ENCODE measurements at regions not wholly inside any gene's neighbourhood (a gene's known extent, or its start where the extent isn't known, plus 50 kb on each side); places are given as distances from the start of the nearest gene placed in this dataset.
A peak's percentile ranks its signal among the peaks of the same experiment; 100 is the strongest.

DNA sequence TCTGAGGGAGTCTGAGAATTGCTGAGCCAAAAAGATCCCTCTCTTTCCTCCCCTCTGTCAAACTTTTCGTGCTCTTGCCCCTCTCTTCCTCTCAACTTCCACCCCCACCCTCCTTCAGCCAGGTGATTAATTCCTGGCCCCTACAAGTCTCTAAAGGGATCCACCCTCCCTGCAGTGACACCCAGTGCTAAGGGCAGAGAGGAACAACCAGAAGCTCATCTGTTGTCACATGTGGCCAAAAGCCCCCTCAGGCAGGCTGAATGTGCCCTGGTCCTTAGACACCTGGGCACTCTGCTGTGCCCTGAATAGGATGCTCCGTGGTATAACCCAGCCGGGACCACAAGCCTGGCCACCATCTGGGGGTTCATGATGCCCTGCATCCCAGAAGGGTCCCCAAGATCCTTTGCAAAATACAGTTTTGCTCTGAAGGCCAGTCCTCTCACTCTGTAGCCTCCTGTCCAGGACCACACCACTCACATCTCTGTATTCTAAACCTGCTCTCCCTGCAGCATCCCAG is 234.4 kb downstream of the BCL11A start:
- DNase-seq: no peak

DNA sequence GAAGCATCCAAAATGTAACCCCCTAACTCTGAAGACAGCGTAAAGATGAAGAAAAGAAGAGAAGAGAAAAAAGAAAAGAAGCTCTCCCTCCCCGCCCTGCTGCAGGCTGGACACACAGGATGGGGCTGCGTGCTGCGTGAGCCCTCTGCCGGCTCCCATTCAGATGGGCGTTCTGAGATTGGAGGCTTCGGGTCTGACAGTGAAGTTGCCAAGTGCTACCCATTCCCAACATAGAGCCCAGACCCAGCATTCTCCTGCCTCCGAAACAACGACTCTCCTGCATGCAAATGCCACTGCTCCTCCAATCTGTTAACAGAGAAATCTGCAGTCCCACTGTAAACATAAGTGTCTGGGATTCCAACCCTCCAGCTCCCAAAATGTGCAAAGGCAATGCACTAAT is 234.9 kb downstream of the BCL11A start:
- DNase-seq: no peak

DNA sequence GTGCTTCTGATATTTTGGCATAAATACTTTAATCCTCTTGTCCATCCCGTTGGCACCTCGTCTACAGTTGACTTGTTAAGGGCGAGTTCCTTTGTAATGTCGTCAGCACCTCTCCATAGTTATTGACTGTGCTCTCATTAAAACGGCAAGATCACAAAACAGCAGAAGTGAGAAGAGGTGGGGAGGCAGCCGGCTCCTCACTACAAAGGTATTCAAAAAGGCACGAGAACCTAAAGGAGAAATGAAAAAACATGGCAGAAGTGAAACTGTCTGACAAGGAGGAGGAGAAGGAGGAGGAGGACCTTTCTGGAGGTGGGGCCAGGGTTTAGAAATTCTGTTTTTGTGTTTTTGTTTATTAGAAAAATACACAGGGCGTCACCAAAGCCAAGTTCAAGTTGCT is 235.6 kb downstream of the BCL11A start:
- peak; percentile 9 for DNase-seq

DNA sequence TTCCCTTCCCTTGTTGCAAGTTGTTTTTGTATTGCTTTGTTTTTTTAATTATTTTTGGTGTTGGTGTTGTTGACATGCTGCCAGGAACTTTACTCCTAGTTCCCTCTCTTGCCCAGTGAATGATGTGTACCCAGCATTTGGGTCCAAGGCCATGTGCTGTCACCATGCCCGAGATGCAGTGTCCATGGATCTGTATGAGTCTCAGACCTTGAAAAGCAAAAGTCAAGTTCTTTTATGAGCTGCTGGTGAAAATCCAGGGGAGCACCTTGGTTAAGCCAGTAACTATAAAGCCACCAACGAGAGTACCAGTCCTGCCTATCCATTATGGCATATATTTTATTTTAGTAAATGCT is 236.4 kb downstream of the BCL11A start:
- DNase-seq: no peak

DNA sequence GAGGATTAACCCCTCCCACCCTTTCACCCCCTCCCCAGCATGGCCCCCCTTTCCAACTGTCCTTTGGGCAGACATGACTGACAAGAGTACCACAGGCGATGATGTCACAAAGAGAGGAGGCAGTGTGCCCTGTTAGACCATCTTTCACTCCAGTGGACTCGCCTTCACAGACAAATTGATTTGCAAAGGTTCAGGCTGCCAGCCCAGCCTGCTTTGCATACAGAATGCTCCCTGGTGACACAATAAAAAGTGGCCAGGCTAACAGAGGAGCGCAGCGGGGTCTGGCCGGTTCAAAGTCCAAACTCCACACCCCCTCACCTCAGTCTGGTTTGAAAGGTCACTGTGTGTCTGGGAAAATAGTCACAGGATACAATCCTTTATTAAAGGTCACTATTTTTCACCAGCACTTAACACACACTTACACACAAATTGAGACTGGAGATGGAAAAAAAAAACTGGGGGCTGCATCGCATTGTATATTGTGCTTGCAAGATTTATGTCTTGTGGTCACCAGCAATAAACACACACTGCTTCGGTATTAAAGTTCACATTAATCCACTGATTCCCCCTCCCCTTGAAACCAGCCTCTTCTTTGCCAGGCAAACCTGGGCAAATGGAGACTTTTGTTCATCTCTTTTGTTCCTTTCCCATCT is 236.9 kb downstream of the BCL11A start:
- no peak for DNase-seq

DNA sequence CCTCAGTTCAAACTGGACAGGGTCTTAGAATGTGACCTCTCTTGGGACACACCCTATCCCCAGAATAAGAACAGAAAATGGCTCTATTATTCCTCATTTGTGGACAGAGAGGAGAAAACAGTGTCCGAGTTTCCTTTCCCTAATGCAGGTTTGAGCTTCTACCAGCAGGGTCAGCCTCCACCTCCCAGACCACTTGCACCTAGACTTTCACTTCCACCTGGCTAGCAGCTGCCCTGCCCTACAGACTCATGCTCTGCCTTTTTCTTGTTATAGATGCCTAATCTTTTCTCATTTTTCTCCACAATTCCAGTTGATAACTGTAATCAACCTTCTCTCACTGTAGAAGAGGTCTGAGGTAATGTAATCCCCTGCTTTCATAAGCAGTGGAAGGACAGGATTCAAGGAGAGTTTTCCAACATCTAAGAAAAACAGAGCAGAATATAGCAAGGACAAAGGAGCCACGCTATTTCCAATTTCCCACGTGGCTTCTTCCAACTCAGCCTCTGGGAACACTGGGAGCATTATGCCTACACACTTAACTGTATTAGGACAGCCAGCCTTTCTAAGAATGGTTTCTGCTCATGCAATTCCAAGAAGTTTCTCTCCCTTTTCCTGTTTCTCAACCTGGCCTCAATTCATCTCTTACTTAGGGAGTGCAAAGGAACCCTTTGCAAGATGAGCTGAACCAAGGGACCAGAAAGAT is 239.8 kb downstream of the BCL11A start:
- DNase-seq: no peak

DNA sequence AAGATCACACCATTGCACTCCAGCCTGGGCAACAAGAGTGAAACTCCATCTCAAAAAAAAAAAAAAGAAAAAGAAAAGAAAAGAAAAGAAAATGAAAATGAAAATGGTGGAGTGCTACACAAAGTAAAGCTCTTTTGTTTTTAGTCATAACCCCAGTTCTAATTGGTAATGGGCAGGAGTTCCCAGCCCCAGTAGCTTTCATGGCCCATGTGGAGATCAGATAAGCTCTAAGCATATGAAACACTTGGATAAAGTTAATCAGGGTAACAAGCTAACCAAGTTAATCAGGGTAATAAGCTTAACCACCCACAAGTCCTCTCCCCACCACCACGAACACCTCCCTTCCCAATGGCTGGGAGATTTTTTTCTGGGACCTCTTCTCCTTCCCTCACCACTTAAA is 240.8 kb downstream of the BCL11A start:
- no peak for DNase-seq

DNA sequence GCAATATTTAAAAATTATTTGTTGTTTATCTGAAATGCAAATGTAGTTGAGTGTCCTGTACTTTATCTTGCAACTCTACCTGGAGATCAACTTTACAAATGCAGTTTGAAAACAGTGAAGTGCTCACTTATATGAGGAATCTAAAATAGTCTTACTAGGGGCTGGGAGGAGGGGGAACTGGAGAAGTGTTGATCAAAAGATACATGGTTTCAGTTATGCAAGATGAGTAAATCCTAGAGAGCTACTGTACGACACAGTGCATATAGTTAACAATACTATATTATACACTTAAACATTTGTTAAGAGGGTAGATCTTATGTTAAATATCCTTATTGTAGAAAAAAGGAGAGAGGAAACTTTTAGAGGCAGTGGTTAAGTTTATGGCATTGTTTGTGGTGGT is 241.9 kb downstream of the BCL11A start:
- DNase-seq: no peak

DNA sequence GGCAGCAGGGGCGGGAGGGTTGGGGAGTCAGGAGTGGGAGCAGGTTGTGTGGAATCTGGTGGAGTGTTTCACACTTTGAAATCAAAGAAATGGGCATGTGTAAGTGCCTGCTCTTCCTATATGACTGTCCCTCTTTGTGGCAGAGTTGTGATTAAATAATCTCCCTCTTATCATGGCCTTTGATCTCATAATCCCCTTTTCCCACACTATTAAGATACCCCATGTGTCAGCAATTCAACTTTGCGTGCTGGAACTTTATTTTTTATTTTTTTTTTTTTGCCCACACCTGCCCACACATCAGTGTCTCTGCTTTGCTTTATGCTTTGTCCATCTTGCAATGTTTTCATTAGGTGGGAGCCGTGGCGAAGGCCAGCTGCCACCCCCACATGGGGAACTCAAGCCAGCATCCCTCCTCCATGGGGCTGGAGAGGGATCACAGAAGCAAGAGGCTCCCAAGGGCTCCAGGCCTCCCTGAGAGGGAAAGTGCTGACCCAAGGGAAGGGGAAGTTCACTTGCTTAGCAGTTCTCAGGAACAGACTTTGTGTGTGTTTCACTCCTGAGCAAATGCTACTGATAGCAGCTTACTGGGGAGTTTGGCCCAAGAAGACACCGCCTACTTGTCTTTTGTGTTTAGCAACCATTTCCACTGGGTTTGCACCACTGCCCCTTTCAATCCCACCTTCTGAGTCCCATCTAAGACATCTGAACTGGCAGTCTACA is 243.4 kb downstream of the BCL11A start:
- DNase-seq: no peak

DNA sequence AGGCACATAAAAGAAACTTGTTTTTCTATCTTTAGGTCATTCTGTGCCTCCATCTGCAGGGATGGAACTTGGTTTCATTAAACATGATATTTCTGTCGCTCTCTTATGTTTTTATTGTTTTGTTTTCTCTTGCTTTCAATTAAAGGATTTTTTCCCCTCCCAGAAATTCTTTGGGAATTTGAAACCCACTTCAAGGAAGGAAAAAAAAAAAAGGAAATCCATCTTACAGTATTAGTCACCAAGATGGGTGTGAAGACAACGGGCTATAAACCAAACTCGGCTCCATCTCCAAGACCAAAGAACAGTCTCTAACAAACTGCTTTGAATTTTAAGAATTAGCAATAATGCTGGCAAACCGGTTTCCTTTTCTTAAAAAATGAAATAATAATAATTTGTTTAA is 244.1 kb downstream of the BCL11A start:
- DNase-seq: no peak

DNA sequence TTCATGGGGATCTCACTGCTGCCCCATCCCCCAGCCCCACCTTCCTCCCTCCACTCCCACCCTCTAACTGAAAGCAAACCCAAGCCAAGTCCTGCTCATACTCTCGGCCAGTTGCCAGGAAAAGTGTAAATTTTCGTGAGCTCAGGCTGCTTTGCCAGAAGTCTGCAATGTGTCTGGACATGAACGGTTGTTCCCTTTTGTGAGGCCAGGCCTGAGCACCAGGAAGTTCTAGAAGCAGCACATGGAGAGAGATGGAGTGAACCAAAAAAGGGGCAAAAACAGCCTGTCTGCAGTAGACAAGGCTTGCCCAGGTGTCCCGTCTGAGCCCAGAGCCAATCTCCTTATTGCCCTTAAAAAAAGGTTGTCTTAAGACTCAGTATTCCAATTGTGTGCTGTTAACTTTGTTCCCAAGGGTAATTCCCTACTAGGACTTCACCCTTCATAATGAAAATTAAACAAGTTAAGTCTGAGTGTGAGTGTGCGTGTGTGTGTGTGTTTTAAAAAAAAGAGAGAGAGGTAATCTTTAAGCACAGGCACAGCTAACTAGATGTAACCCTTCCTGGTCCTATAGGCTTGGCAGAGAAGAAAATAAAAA is 247.1 kb downstream of the BCL11A start:
- DNase-seq: no peak

DNA sequence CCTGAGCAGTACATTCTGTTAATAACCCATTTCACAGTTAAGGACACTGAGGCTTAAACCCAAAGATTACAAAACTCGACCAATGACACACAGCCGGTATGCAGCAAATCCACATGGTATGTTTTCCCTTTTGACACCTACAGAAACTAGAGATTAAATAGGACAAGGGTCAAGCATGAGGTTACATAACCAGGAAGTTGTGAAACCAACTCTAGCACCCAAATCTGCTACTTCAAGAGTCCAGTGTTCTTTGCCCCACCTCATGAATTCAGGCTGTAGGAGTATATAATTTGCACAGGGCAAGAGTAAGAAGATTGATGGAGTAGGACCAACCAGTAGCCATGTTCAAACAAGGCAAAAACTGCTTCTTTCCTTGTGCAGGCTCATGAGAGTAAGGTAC is 249.8 kb downstream of the BCL11A start:
- no peak for DNase-seq

DNA sequence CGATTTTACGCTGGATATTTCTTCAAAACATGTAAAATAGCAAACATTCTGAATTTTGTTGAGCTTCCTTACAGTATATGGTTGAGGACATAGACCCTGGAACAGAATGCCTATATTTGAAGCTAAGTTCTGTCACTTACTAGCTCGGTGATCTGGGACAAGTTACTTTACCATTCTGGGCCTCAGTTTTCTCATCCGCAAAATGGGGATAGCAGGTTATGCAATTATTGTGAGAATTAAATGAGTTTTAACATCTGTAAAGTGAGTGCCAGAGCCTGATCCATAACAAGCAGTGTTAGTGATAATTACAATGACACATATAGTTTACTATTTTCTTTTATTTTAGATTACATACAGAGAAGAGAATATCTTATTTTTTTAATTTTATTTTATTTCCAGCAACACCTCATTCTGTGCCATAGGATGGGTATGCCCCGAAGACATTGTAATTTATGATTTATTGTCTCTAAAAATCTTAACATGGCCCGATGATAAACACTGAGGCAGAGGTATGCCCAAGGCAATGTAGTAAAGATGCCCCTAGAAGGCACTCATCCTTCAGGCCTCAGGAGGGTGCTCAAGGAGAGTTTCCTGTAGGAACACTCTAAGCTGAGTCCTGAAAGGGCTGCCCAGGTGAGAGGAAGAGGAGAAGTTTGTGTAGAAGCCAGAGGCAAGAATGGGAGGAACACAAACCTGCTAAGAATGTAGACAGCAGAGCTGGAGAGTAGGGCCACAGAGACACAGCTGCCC is 250.9 kb downstream of the BCL11A start:
- DNase-seq: no peak

DNA sequence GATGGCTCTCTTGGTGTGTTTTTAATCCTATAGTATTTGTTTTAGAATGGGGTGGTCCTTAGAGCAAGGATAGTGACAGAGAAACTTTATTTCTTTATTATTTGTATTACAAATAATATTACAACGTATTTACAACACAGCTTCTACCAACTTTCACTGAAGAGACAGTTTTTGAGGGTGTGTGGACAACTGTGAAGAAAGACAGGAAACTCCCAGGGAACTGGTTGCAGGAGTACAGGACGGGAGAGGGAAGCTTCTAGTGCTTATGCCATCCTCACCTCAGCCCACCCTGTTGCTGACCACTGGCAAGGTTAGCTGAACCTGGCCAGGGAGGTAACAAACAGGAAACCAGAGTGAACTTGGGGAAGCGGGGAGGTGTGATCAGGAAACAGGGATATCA is 251.7 kb downstream of the BCL11A start:
- DNase-seq: no peak

DNA sequence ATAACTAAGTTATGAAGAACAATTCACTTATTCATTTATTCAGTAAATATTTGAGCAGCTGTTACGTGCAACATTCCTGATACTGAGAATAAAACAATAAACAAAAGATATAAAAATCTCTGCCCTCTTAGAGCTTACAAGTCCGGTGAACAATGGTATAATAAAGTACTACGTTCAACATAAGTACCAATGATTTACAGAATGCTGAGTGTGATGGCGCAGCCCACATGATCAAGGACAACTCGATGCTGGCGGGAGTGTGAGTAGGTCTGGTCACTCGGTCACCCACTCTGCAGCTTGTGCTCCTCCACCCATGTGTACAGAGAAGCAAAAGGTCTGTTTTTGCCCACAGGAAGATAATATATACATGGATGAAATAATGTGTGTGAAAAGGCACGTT is 254.3 kb downstream of the BCL11A start:
- DNase-seq: no peak

DNA sequence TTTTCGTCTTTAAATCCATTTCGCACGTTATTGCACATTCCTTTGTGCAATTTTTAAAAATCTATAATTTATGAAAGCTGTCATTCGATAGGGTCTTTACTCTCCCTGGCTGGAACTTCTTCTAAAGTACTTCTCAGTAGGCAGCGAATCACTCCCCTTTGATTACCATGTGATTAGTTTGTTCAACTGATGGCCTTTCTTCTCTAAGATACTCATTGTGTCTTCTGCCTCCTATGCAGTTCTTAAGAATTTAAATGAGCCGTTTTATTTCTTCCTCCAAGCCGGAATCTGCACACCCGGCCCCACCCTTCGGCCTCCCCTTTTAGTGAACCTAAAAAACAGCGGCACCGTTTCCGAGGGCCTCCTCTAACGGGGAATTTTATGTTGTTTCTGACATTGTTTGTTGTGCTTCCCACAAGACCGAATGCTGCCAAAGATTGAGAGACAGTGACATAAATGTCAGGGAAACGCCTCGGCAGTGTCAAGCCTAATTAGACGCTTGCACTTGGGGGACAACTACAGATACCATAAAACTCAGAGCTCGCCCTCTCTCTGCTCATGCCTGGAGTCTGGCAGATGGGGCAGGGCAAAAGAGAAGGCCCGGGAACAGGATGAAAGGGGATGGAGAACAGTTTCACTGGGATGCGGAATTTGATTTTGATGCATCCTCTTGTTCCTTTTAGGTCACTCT is 255.3 kb downstream of the BCL11A start:
- DNase-seq: no peak

DNA sequence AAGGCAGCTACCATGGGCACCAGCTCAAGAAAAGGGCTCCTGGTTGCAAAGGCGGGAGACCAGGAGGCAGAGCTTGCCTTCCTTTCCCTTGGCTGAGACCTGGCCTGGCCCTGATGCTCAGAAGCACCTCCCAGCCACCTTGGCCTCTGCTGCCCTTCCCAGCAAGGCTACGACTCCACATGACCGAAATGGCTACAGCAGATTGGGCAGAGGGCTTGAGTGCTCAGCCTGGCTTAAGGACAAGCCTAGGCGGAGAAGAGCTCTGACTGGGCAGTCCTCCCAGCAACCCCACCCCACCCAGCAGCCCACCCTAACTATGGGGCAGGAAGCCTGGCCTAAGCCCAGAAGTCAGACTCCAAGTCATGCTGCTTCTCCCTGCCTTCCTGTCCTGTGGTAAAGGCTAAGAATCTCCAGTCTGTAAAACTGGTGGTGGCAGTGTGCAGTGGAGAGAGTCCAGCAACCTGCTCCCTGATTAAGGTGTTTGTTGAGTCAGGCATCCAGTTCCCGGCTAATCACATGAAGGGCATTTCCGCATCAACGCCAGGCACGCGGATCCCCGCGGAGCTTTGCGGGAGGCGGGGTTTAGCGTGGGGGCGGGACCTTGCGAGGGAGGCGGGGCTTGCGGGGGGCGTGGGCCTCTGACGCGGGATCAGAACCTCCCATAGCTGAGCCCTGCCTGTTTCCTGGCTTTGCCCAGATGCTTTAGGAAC is 256.0 kb downstream of the BCL11A start:
- no peak for DNase-seq

DNA sequence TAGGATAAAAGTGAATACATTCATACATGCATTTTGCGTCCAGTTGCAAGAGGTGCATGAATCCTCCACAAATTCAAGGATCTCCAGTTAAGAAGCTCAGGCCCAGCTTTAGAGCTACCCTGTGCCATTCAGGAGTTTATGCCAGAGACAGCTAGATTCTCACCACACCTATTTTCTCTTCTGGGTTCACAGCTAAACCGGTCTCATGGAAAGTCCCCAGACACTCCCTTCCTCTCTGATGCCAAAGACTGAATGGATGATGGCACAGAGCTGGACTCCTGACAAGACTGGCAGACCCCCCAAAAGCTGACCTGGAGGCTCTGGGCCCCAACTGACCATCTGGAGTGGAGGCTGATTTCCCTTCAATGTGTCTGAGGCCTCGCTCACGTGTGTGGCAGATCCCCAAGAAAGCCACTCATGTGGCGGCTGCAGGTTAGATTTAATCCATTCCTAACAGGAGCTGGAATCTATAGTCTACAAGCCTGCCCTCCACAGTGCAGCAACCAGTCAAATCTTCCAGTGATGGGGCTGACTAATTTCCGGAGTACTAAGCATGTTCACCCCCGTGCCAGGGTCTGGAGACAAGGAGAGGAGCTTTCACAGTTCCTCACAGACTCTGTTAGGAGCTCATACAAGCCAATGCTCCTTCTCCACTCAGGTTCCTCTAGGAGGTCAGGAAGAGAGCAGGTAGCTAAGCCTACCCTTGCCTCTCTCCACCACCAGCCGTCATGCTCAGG is 257.1 kb downstream of the BCL11A start:
- DNase-seq: no peak

DNA sequence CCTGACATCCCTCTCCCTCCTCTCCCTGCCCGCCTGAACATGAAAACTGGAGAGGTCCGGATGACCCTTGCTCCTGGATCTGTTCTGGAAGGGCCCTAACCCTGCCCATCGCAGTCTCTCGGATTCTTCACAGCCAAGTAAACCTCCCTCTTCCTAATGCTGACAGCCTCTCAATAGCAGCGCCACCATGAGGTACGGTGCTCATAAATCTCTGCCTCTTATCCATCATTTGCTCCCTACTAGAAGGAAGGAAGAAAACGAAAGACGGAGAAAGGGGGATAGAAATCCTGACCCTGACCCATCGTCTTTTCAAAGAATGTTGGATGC is 257.9 kb downstream of the BCL11A start:
- DNase-seq: no peak

DNA sequence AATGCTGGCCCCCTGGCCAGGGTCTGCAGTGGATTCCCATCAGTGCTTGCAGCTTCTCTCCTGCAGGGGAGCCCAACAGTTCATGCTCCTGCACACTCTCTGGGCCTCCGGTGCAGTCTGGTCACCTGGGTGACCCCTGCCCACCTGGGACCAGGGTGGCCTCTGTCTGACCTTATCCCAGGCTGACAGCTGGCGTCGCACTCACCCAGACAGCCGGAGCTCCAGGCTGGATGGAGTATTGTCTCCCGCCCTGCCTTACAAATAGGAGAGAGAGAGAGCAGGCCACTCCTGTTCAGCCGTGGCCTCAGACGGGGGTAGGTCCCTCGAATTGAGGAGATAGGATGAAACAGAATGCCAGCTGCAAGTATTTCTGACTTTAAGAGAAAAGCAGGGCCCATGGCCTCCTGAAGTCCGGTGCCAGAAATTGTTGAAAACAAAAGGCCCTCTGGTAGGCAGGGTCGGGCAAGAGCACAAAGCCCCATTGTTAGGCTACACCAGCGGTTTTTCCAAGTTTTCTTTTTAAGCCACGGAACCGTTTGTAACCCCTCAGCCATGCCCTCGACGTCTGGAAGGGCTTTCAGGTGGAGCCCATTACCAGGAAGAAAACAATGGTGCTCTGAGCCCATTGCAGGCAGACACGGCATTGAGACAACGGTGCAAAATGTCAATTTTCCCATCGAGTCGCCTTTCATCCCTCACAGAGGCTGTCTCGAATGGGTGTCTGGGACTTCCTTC is 258.4 kb downstream of the BCL11A start:
- DNase-seq: no peak
